ENCODE measurements at regions not wholly inside any gene's neighbourhood (a gene's known extent, or its start where the extent isn't known, plus 50 kb on each side); places are given as distances from the start of the nearest gene placed in this dataset.

DNA sequence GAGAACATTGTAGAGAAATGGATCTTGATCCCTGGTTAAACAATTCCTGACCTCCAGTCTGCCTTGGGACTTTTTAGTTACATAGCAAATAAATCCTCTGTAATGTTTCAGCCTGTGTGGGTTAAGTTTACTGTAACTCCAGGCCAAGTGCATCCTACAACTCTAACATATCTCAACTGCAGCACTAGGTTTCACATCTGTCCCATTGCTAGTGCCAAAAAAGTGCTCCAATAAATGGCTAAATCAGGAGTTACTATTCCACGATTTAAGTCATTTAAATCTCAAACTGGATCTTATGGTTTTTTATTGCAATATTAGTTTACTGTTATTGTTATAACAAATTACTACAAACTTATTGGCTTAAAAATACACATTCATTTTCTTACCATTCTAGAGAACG lies 479.6 kb downstream of the GPAM start:
- no peak for DNase-seq
- intact Hi-C loops (cut with DNase I): no loop called here

- intact Hi-C loops (cut with DNase I): no loop called here
- no peak for DNase-seq
Observed at GRCh38 chr10:111705021-111705420, 478.5 kb downstream of the GPAM start.

GRCh38 chr10:111706331-111706730 lies 477.2 kb downstream of the GPAM start:
- intact Hi-C loops (cut with DNase I): no loop called here
- no peak for DNase-seq

- no peak for DNase-seq
- intact Hi-C loops (cut with DNase I): no loop called here
Observed at GRCh38 chr10:111707076-111707475, 476.5 kb downstream of the GPAM start.

- intact Hi-C loops (cut with DNase I): no loop called here
- no peak for DNase-seq
Observed at GRCh38 chr10:111709603-111710002, 474.0 kb downstream of the GPAM start.

DNA sequence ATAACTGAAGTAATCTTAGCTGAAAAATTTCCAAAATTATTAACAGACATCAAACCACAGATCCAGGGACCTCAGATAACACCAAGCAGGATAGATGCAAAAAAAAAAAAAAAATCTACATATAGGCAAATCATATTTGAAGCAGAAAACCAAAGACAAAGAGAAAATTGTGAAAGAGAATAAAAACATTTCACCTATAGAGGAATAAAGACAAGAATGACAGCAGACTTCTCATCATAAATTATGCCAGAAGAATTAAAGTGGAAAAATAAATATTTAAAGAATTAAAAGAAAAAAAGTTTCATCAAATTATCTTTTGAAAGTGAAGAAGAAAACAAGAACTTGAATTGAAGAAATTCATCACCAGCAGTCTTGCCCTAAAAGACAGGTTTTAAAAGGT lies 467.5 kb downstream of the GPAM start:
- intact Hi-C loops (cut with DNase I): no loop called here
- no peak for DNase-seq

GRCh38 chr10:111724121-111724520 lies 459.4 kb downstream of the GPAM start:
- DNase-seq: no peak
- intact Hi-C loops (cut with DNase I): no loop called here

GRCh38 chr10:111725050-111725449 lies 458.5 kb downstream of the GPAM start:
- intact Hi-C loops (cut with DNase I): no loop called here

GRCh38 chr10:111732166-111732785 lies 451.3 kb downstream of the GPAM start:
- intact Hi-C loops (cut with DNase I): no loop called here
- DNase-seq: no peak

More at GRCh38 chr10:111725050-111725449, 458.5 kb downstream of the GPAM start:
- peak in 2 of 10 donors; percentile 17 to 32 for DNase-seq

GRCh38 chr10:111739125-111739873 lies 444.3 kb downstream of the GPAM start:
- intact Hi-C loops (cut with DNase I): no loop called here
- DNase-seq: no peak

DNA sequence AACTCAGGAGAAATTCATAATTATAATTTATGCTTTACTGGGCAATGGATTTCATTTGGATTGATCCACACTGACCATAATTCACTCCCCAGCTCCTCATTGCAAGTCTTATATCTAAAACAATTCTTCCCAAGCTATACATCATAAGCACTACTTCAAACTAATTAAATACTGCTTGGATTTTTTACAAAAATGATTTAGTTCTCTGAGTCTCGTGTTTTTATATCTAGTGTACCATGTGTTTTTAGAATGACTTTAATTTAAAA lies 443.8 kb downstream of the GPAM start:
- DNase-seq: no peak
- intact Hi-C loops (cut with DNase I): no loop called here

GRCh38 chr10:111745982-111746381 lies 437.6 kb downstream of the GPAM start:
- intact Hi-C loops (cut with DNase I): no loop called here
- DNase-seq: no peak

- intact Hi-C loops (cut with DNase I): no loop called here
- no peak for DNase-seq
Observed at GRCh38 chr10:111747751-111748150, 435.8 kb downstream of the GPAM start.

GRCh38 chr10:111748184-111748583 lies 435.4 kb downstream of the GPAM start:
- DNase-seq: no peak
- intact Hi-C loops (cut with DNase I): no loop called here

DNA sequence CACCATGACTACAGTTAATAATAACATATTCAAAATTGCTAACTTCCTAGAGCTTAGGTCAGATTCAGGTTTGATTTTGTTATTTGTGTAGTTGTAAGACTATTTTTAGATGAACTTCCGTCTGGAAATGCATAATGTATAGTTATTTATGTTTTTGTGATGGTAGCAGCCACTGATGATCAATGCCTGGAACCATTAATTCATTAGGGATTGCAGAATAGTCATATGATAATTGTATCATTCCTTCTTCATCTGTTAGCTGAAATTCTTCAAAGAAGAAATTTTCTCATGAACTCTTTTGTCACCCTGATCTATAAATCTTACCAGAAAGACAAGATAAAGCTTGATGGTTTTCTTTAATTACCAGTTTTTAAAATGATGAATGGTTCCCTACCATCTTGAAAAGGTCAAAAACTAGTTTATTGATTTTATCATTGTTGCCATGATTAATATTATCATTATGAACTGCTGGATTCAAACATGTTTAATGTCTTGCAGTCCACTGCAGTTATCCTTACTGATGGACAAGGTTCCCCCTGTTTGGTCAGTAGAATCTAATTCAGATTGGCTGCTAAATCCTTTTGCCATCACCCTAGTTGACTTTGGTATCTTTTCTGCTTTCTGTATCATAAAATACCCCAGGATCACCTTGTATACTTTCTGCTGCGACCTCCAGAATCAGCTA lies 433.3 kb downstream of the GPAM start:
- intact Hi-C loops (cut with DNase I): no loop called here
- DNase-seq: no peak

DNA sequence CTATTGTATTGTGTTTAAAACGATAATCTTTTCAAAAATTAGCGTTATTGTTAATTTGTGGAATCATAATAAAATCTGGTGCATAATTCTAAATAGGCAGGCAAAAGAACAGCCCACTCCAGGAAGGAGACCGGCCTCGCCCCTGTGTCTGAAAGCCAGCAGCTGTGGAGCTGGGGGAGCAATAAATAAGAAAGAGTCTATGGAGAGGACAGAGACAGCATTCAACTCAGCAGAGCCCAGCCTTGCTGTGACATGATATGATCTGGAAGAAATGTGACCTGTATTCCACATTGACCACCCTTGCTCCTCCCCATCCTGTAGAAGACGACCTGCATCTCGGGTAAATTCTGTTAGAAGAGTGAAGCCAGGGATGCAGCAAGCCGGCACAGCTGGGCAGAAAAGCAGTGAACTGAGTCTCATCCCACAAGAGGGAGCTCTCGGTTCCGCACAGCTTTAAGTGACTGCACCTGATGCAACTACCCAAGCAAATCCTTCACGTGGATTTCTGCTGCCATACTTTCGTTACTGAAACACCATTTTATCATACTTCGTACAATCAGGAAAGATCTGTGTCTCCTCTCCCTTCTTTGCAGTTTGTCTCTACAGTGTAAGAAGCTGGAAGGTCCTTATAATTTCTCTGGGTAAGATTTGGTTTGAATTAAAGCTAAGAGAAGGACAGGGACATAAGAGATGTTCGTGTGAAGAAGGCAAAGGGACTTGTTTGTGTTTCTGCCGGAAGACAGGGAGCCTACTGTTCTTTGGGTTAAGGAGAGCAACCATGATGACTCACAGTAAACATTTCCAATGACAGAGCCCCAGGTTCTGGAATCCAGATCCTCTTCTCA lies 427.1 kb downstream of the GPAM start:
- peak in 8 of 10 donors; percentile 17 to 75 (median 46) for DNase-seq
- intact Hi-C loops (cut with DNase I): no loop called here

- intact Hi-C loops (cut with DNase I): no loop called here
- DNase-seq: no peak
Observed at GRCh38 chr10:111758593-111758992, 425.0 kb downstream of the GPAM start.

GRCh38 chr10:111762114-111762513 lies 421.5 kb downstream of the GPAM start:
- intact Hi-C loops (cut with DNase I): no loop called here
- DNase-seq: no peak

DNA sequence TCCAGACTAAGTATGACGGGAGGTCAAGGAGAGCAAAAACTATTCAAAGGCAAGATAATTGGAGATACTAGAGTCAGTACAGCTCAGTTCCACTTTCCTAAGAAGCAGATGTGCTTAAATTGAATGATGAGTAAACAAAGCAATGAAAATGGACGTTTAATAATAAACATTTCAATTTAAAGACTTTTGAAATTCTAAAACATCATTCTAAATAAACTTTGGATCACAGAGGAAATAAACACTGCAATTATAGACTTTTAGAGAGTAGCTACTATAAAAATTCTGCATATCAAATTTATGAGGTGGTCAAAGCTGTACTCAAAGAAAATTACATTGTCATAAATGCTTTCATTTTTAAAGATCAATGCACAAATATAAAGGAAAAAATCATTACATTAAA lies 418.3 kb downstream of the GPAM start:
- DNase-seq: no peak
- intact Hi-C loops (cut with DNase I): no loop called here

DNA sequence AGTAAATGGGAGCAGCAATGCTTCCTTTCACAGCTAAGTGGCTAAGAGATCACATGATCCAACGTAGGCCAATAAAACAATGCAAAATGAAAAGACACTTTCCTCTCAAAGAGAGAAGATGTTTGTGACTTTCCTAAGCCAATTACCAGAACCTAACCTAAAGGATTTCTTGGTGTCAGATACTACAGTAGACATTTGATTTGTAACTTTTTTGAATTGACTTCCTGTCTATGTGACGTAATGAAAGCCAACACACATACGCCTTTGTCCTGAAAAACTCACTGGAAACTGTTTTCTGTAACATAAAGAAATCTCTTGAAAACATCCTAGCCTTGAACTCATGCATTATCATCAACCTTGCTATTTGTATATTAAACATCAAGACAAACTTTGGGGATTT lies 417.1 kb downstream of the GPAM start:
- no peak for DNase-seq
- intact Hi-C loops (cut with DNase I): no loop called here

GRCh38 chr10:111767661-111768060 lies 415.9 kb downstream of the GPAM start:
- intact Hi-C loops (cut with DNase I): no loop called here
- DNase-seq: no peak

Measured in posterior cingulate gyrus (tissue), 11 donors.